Chondrocyte (in vitro differentiated cells): ENCODE measurements at regions not wholly inside any gene's neighbourhood (a gene's known extent, or its start where the extent isn't known, plus 50 kb on each side); places are given as distances from the start of the nearest gene placed in this dataset.

Source experiments
- DNase-seq: peaks from one replicate; pipeline ENCODE4 v3.0.0; 2021; ENCODE audit warnings: mixed read lengths, low spot score
- H3K27ac Mint-ChIP-seq: one replicate; pipeline ENCODE4 v1.8.0; 2021; ENCODE audit warnings: mild to moderate bottlenecking, moderate library complexity, mixed read lengths; ENCODE audit not compliant: unreplicated experiment
- H3K27me3 Mint-ChIP-seq: 2 replicates; pipeline ENCODE4 v1.8.0; 2021; ENCODE audit warnings: low read depth, mixed read lengths
- H3K36me3 Mint-ChIP-seq: 2 replicates; pipeline ENCODE4 v1.8.0; 2021; ENCODE audit warnings: low read depth, mixed read lengths
- H3K4me1 Mint-ChIP-seq: 2 replicates; pipeline ENCODE4 v1.8.0; 2021; ENCODE audit warnings: low read depth, mild to moderate bottlenecking, mixed read lengths
- H3K4me3 Mint-ChIP-seq: one replicate; pipeline ENCODE4 v1.8.0; 2021; ENCODE audit warnings: mild to moderate bottlenecking, moderate library complexity, mixed read lengths; ENCODE audit not compliant: unreplicated experiment
- H3K9me3 Mint-ChIP-seq: 2 replicates; pipeline ENCODE4 v1.8.0; 2021; ENCODE audit warnings: low read depth, mixed read lengths
- TF ChIP-seq, protein P1 (sequence below): fragments of 200-600 bp; sonication (generic); IDR thresholded peaks from 2 replicates; pipeline ENCODE4 v1.5.0; 2021; ENCODE audit warnings: antibody characterized with exemption, mild to moderate bottlenecking, moderate library complexity

DNA sequence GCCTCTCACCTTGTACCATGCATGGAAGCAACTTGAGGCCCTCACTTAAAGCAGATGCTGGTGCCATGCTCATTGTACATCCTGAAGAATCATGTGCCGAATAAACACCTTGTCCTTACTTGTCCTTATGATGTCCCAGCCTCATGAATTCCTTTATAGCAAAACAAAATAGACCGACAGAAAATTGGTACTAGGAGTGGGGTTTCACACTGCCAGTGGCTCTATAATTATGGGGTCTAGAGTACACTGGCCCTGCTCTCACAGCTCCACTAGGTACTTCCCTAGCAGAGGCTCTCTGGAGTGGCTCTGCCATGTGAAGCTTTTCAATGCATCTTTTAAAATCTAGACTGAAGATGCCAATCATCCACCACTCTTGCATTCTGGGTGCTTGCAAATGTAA is 101.2 kb downstream of the HTR1B start:
- Mint-ChIP-seq H3K27me3 (no peaks in the 10 kb centered on the region), H3K27ac (no peak overlapping the region)
- no peak for DNase-seq

DNA sequence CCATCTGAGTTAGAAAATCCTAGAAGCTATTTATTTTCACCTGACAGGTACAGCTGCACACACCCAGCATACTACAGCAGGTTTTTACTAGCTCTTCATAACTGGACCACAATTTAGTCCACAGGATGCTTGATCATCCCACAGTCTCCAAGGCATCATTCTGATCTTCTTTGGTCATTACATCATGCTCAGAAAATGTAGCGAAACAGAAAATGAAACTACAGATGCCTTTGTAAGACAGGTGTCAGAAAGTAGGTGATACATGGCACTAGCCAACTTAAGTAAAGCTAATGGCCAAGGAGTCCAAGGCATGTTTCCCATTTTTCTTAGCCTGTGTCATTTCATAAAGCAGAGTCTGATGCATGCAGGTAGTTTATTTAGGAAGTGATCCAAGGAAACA is 102.3 kb downstream of the HTR1B start:
- TF ChIP-seq, protein P1, sequence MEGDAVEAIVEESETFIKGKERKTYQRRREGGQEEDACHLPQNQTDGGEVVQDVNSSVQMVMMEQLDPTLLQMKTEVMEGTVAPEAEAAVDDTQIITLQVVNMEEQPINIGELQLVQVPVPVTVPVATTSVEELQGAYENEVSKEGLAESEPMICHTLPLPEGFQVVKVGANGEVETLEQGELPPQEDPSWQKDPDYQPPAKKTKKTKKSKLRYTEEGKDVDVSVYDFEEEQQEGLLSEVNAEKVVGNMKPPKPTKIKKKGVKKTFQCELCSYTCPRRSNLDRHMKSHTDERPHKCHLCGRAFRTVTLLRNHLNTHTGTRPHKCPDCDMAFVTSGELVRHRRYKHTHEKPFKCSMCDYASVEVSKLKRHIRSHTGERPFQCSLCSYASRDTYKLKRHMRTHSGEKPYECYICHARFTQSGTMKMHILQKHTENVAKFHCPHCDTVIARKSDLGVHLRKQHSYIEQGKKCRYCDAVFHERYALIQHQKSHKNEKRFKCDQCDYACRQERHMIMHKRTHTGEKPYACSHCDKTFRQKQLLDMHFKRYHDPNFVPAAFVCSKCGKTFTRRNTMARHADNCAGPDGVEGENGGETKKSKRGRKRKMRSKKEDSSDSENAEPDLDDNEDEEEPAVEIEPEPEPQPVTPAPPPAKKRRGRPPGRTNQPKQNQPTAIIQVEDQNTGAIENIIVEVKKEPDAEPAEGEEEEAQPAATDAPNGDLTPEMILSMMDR: no peak
- no peak overlapping the region for H3K27ac Mint-ChIP-seq
- no peaks in the 10 kb centered on the region for H3K27me3 Mint-ChIP-seq
- no peak for DNase-seq
- H3K9me3 Mint-ChIP-seq: peaks cover 5% of the 10 kb centered on the region
- no peak overlapping the region for H3K4me3 Mint-ChIP-seq
- H3K36me3 Mint-ChIP-seq: peaks cover 3% of the 10 kb centered on the region
- no peaks in the 10 kb centered on the region for H3K4me1 Mint-ChIP-seq

More for the DNA sequence above, 101.2 kb downstream of the HTR1B start:
- no peaks in the 10 kb centered on the region for H3K4me1 Mint-ChIP-seq
- peaks cover 5% of the 10 kb centered on the region for H3K9me3 Mint-ChIP-seq
- TF ChIP-seq, protein P1: no peak
- no peak overlapping the region for H3K4me3 Mint-ChIP-seq
- H3K36me3 Mint-ChIP-seq: peaks cover 3% of the 10 kb centered on the region

DNA sequence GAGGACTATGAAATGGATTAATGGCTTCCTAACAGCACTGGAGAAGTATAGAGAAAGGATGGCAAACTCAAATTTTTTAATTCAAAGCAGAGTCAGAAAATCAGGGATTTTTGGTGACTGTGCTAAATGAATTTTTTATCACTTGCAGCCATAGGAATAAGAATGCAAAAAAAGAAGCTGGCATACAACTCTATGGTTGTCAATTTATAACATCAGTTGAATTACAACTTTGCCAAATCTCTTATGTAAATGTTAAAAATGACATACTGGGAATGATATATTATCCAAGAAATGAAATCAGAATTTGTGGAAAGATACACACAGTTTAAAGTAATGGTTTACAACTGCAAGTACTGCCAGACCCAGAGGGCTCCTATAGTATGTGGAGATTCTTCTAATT is 106.5 kb downstream of the HTR1B start:
- TF ChIP-seq, protein P1: no peak
- no peak overlapping the region for H3K27ac Mint-ChIP-seq
- H3K4me3 Mint-ChIP-seq: no peak overlapping the region
- peaks cover 3% of the 10 kb centered on the region for H3K27me3 Mint-ChIP-seq
- no peak for DNase-seq
- peaks cover 4% of the 10 kb centered on the region for H3K36me3 Mint-ChIP-seq
- peaks cover 6% of the 10 kb centered on the region for H3K9me3 Mint-ChIP-seq
- no peaks in the 10 kb centered on the region for H3K4me1 Mint-ChIP-seq

DNA sequence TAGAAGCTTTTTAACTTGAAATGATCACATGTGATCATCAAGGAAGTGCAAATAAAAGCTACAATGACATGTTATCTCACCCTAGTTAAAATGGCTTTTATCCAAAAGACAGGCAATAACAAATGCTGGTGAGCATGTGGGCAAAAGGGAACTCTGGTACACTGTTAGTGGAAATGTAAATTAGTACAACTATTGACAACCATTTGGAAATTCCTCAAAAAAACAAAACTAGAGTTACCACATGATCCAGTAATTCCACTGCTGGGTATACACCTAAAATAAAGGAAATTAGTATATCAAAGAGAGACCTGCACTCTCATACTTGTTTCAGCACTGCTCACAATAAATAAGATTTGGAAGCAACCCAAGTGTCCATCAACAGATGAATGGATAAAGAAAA is 108.7 kb downstream of the HTR1B start:
- Mint-ChIP-seq H3K4me3 (no peak overlapping the region), H3K4me1 (no peaks in the 10 kb centered on the region), H3K27me3 (peaks cover 3% of the 10 kb centered on the region), H3K36me3 (peaks cover 3% of the 10 kb centered on the region), H3K9me3 (peaks cover 3% of the 10 kb centered on the region), H3K27ac (no peak overlapping the region)
- DNase-seq: no peak
- TF ChIP-seq, protein P1: no peak

DNA sequence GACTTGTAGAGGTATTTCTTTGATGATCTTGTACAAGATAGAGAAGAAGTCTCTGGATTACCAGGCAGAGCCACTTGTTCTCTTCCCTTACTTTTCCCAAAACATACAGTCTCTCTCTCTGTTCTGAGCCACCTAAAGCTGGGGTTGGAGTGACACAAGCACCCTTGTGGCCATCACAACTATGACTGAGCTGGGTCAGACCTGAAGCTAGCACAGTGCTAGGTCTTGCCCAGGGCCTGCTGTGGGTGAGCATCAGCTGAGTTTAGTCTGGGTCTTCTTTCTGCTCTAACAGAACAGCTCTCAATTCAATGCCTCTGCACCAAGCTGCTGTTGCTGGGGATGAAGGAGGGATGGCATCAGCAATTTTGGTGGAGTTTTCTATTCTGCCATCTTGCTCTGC is 110.2 kb downstream of the HTR1B start:
- no peaks in the 10 kb centered on the region for H3K4me1 Mint-ChIP-seq
- peaks cover 3% of the 10 kb centered on the region for H3K36me3 Mint-ChIP-seq
- no peak overlapping the region for H3K4me3 Mint-ChIP-seq
- H3K27ac Mint-ChIP-seq: no peak overlapping the region
- DNase-seq: no peak
- TF ChIP-seq, protein P1: no peak
- H3K27me3 Mint-ChIP-seq: peaks cover 3% of the 10 kb centered on the region
- H3K9me3 Mint-ChIP-seq: peaks cover 3% of the 10 kb centered on the region
